ENCODE measurements at regions not wholly inside any gene's neighbourhood (a gene's known extent, or its start where the extent isn't known, plus 50 kb on each side); places are given as distances from the start of the nearest gene placed in this dataset.

DNA sequence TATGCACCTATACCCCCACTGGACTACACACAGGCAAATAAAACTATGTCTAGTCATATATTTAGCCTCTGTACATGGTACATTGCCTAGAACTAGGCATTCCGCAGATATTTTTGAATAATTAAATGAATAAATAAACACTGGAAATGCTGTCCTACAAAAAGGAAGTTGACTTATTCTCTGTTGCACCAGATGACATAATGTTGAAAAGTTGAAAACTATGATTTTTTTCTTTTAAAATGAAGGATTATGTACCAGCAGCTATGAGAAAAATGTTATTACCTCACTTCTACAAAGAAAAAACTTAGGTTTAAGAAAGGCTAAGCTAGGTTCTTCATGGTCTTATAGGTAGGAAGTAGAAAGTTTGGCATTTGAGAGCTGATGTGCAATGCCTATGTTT lies 856.6 kb downstream of the METTL15 start:
- H3K9me3 ChIP-seq (ENCODE audit: control insufficient read depth, insufficient read depth, low read depth, low read length), result no peaks in the 10 kb centered on the region
- H3K27ac ChIP-seq (ENCODE audit: extremely low read depth, low read depth, low read length), result no peak overlapping the region
- ChIA-PET CTCF (interaction anchor here (0.9 kb wide), 1 partner anchor 338 kb away, joined by 6 read pairs; no protein-coding TSS in a partner anchor), POLR2A (no interaction called here)
- TF ChIP-seq ZNF121 (tag by site-specific recombination; IDR thresholded peaks at IDR 0.05) (no peak), ZNF19 (tag by site-specific recombination; IDR thresholded peaks at IDR 0.05; ENCODE audit: low read depth) (no peak), ZNF624 (tag by site-specific recombination; IDR thresholded peaks at IDR 0.05) (no peak), ZNF302 (tag by site-specific recombination; IDR thresholded peaks at IDR 0.05; ENCODE audit: low read depth) (no peak), ZEB2 (tag by site-specific recombination; IDR thresholded peaks at IDR 0.05) (no peak), ZNF2 (tag by site-specific recombination; IDR thresholded peaks at IDR 0.05) (no peak), SP3 (tag by site-specific recombination; IDR thresholded peaks at IDR 0.05) (no peak), ZNF670 (tag by site-specific recombination; IDR thresholded peaks at IDR 0.05; ENCODE audit: low read depth) (no peak), ZNF473 (tag by site-specific recombination; IDR thresholded peaks at IDR 0.05) (no peak), ZNF223 (tag by site-specific recombination; IDR thresholded peaks at IDR 0.05) (no peak), ZNF157 (tag by site-specific recombination; IDR thresholded peaks at IDR 0.05) (no peak), ZNF248 (tag by site-specific recombination; IDR thresholded peaks at IDR 0.05) (no peak), ZNF626 (tag by site-specific recombination; IDR thresholded peaks at IDR 0.05) (no peak)
- TF ChIP-seq, protein P1, sequence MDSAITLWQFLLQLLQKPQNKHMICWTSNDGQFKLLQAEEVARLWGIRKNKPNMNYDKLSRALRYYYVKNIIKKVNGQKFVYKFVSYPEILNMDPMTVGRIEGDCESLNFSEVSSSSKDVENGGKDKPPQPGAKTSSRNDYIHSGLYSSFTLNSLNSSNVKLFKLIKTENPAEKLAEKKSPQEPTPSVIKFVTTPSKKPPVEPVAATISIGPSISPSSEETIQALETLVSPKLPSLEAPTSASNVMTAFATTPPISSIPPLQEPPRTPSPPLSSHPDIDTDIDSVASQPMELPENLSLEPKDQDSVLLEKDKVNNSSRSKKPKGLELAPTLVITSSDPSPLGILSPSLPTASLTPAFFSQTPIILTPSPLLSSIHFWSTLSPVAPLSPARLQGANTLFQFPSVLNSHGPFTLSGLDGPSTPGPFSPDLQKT (IDR thresholded peaks at IDR 0.05; ENCODE audit: borderline replicate concordance, low read depth, low read length), result no peak
- TF ChIP-seq, protein P2, sequence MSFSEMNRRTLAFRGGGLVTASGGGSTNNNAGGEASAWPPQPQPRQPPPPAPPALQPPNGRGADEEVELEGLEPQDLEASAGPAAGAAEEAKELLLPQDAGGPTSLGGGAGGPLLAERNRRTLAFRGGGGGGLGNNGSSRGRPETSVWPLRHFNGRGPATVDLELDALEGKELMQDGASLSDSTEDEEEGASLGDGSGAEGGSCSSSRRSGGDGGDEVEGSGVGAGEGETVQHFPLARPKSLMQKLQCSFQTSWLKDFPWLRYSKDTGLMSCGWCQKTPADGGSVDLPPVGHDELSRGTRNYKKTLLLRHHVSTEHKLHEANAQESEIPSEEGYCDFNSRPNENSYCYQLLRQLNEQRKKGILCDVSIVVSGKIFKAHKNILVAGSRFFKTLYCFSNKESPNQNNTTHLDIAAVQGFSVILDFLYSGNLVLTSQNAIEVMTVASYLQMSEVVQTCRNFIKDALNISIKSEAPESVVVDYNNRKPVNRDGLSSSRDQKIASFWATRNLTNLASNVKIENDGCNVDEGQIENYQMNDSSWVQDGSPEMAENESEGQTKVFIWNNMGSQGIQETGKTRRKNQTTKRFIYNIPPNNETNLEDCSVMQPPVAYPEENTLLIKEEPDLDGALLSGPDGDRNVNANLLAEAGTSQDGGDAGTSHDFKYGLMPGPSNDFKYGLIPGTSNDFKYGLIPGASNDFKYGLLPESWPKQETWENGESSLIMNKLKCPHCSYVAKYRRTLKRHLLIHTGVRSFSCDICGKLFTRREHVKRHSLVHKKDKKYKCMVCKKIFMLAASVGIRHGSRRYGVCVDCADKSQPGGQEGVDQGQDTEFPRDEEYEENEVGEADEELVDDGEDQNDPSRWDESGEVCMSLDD (tag by site-specific recombination; IDR thresholded peaks at IDR 0.05), result no peak
- TF ChIP-seq, protein P3, sequence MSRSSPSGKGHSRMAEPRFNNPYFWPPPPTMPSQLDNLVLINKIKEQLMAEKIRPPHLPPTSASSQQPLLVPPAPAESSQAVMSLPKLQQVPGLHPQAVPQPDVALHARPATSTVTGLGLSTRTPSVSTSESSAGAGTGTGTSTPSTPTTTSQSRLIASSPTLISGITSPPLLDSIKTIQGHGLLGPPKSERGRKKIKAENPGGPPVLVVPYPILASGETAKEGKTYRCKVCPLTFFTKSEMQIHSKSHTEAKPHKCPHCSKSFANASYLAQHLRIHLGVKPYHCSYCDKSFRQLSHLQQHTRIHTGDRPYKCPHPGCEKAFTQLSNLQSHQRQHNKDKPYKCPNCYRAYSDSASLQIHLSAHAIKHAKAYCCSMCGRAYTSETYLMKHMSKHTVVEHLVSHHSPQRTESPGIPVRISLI (tag by site-specific recombination; IDR thresholded peaks at IDR 0.05), result no peak
- no peaks in the 10 kb centered on the region for H3K36me3 ChIP-seq (ENCODE audit: control insufficient read depth in 2 of 2, insufficient read depth in 1 of 2, low read length in 2 of 2)
- no peak overlapping the region for H3K4me3 ChIP-seq (ENCODE audit: low read depth, low read length)
- no peaks in the 10 kb centered on the region for H3K4me1 ChIP-seq (ENCODE audit: control insufficient read depth, insufficient read depth, low read length)

DNA sequence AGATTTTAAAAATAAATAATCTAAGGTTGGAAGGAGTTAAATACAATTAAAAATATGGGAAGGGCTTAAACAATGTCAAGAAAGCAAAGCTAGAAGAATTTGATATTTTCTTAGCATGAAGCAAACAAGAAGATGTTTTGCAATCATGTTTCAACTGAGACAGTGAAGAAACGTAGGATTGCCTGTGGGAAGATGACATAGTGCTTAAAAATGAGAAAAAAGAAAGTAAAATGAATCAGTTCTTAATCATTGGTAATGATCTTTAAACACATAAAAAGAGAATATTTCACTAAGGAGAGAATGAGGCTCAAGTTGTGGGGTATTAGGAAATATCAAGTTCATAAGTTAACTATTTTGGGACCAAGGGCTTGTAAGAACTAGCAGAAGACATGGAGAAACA lies 855.0 kb downstream of the METTL15 start:
- H3K4me1 ChIP-seq (ENCODE audit: control insufficient read depth, insufficient read depth, low read length), result no peaks in the 10 kb centered on the region
- no peaks in the 10 kb centered on the region for H3K9me3 ChIP-seq (ENCODE audit: control insufficient read depth, insufficient read depth, low read depth, low read length)
- CTCF ChIA-PET, result no interaction called here
- H3K27ac ChIP-seq (ENCODE audit: extremely low read depth, low read depth, low read length), result no peak overlapping the region
- no peak overlapping the region for H3K4me3 ChIP-seq (ENCODE audit: low read depth, low read length)
- no peaks in the 10 kb centered on the region for H3K36me3 ChIP-seq (ENCODE audit: control insufficient read depth in 2 of 2, insufficient read depth in 1 of 2, low read length in 2 of 2)
- POLR2A ChIA-PET, result no interaction called here
- TF ChIP-seq, protein P4, sequence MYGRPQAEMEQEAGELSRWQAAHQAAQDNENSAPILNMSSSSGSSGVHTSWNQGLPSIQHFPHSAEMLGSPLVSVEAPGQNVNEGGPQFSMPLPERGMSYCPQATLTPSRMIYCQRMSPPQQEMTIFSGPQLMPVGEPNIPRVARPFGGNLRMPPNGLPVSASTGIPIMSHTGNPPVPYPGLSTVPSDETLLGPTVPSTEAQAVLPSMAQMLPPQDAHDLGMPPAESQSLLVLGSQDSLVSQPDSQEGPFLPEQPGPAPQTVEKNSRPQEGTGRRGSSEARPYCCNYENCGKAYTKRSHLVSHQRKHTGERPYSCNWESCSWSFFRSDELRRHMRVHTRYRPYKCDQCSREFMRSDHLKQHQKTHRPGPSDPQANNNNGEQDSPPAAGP (tag by site-specific recombination; IDR thresholded peaks at IDR 0.05), result no peak
- TF ChIP-seq, protein P3 (tag by site-specific recombination; IDR thresholded peaks at IDR 0.05), result no peak
- no peak for TF ChIP-seq GLI4 (tag by site-specific recombination; IDR thresholded peaks at IDR 0.05)
- TF ChIP-seq ZNF354C (tag by site-specific recombination; IDR thresholded peaks at IDR 0.05; ENCODE audit: borderline replicate concordance, low read depth), result no peak
- no peak for TF ChIP-seq PRDM1 (tag by site-specific recombination; IDR thresholded peaks at IDR 0.05)
- no peak for TF ChIP-seq ZNF548 (tag by site-specific recombination; IDR thresholded peaks at IDR 0.05)
- TF ChIP-seq GLI2 (tag by site-specific recombination; IDR thresholded peaks at IDR 0.05; ENCODE audit: borderline replicate concordance, low read depth), result no peak
- TF ChIP-seq ZNF426 (tag by site-specific recombination; IDR thresholded peaks at IDR 0.05), result no peak
- TF ChIP-seq ZNF610 (tag by site-specific recombination; IDR thresholded peaks at IDR 0.05; ENCODE audit: borderline replicate concordance), result no peak
- no peak for TF ChIP-seq ZBTB21 (tag by site-specific recombination; IDR thresholded peaks at IDR 0.05)
- no peak for TF ChIP-seq KLF10 (tag by site-specific recombination; IDR thresholded peaks at IDR 0.05)
- TF ChIP-seq ZNF19 (tag by site-specific recombination; IDR thresholded peaks at IDR 0.05; ENCODE audit: low read depth), result no peak
- TF ChIP-seq ZNF221 (tag by site-specific recombination; IDR thresholded peaks at IDR 0.05; ENCODE audit: borderline replicate concordance), result no peak
